ENCODE measurements at regions not wholly inside any gene's neighbourhood (a gene's known extent, or its start where the extent isn't known, plus 50 kb on each side); places are given as distances from the start of the nearest gene placed in this dataset.

- Histone ChIP-seq H3K36me3 (ENCODE audit: control insufficient read depth, insufficient read depth, low read length) (no peaks in the 10 kb centered on the region), H3K9me3 (ENCODE audit: control insufficient read depth, insufficient read depth, low read length) (peaks cover 3% of the 10 kb centered on the region), H3K4me1 (ENCODE audit: control insufficient read depth, insufficient read depth, low read length) (no peaks in the 10 kb centered on the region), H3K27ac (ENCODE audit: low read depth, low read length) (no peak overlapping the region), H3K4me3 (ENCODE audit: low read depth, low read length) (no peak overlapping the region), H3K27me3 (ENCODE audit: control insufficient read depth, insufficient read depth, low read length) (no peaks in the 10 kb centered on the region)
- no peak for DNase-seq (ENCODE audit: low read depth in 4 of 6, low spot score in 6 of 6)
- 83% methylated on average over 1 of the region's 2 CpGs for WGBS (ENCODE audit: insufficient coverage)
Measured at GRCh38 chr4:129583868-129584267, 487.9 kb downstream of the C4orf33 start.

GRCh38 chr4:129598582-129598981, 502.6 kb downstream of the C4orf33 start:
- H3K27ac ChIP-seq (ENCODE audit: low read depth, low read length): no peak overlapping the region
- no peaks in the 10 kb centered on the region for H3K36me3 ChIP-seq (ENCODE audit: control insufficient read depth, insufficient read depth, low read length)
- H3K4me3 ChIP-seq (ENCODE audit: low read depth, low read length): no peak overlapping the region
- DNase-seq (ENCODE audit: low read depth in 4 of 6, low spot score in 6 of 6): no peak
- no peaks in the 10 kb centered on the region for H3K27me3 ChIP-seq (ENCODE audit: control insufficient read depth, insufficient read depth, low read length)
- H3K4me1 ChIP-seq (ENCODE audit: control insufficient read depth, insufficient read depth, low read length): no peaks in the 10 kb centered on the region
- peaks cover 6% of the 10 kb centered on the region for H3K9me3 ChIP-seq (ENCODE audit: control insufficient read depth, insufficient read depth, low read length)

GRCh38 chr4:129600898-129601297, 504.9 kb downstream of the C4orf33 start:
- Histone ChIP-seq H3K9me3 (ENCODE audit: control insufficient read depth, insufficient read depth, low read length) (no peaks in the 10 kb centered on the region), H3K27me3 (ENCODE audit: control insufficient read depth, insufficient read depth, low read length) (no peaks in the 10 kb centered on the region), H3K4me1 (ENCODE audit: control insufficient read depth, insufficient read depth, low read length) (no peaks in the 10 kb centered on the region), H3K36me3 (ENCODE audit: control insufficient read depth, insufficient read depth, low read length) (no peaks in the 10 kb centered on the region), H3K4me3 (ENCODE audit: low read depth, low read length) (no peak overlapping the region), H3K27ac (ENCODE audit: low read depth, low read length) (no peak overlapping the region)
- no peak for DNase-seq (ENCODE audit: low read depth in 4 of 6, low spot score in 6 of 6)
- 100% methylated on average over 3 of the region's 5 CpGs for WGBS (ENCODE audit: insufficient coverage)

- Histone ChIP-seq H3K36me3 (ENCODE audit: control insufficient read depth, insufficient read depth, low read length) (no peaks in the 10 kb centered on the region), H3K27me3 (ENCODE audit: control insufficient read depth, insufficient read depth, low read length) (no peaks in the 10 kb centered on the region), H3K27ac (ENCODE audit: low read depth, low read length) (no peak overlapping the region), H3K9me3 (ENCODE audit: control insufficient read depth, insufficient read depth, low read length) (no peaks in the 10 kb centered on the region), H3K4me1 (ENCODE audit: control insufficient read depth, insufficient read depth, low read length) (no peaks in the 10 kb centered on the region), H3K4me3 (ENCODE audit: low read depth, low read length) (no peak overlapping the region)
- WGBS (ENCODE audit: insufficient coverage): 80% methylated on average over 1 of the region's 1 CpG
- DNase-seq (ENCODE audit: low read depth in 4 of 6, low spot score in 6 of 6): no peak
Measured at GRCh38 chr4:129602447-129602846, 506.5 kb downstream of the C4orf33 start.

DNA sequence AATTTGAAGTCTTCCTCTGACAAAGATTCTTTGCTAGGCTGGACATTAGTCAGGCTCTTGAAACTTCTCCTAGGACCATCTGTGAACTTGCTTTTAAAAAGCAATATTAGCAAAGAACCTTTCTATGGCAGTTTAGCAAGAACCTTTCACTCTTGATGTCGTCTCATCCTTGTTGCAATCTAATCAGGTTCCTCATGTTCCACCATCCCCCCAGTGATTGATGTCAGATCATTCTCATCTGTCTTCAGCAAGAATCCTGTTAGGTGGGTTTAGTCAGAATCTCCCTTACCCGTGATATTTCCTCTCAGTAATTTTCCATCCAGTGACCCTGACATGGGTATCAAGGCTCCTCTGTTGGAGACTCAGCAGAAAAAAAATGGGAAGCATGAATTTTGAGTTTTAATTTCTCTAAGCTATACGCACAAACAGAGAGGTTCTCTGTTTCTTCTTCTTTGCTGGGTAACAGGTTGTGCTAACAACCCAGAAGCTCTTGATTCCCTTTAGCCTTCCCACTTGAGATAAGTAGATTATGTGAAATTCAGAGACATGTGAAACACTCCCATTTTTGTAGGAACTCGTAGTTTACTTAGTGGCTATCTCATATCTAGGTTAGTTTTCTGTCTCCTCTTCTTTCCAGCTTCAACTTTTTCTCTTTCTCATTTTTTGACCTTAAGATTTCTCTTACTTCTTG, 507.4 kb downstream of the C4orf33 start:
- Histone ChIP-seq H3K4me3 (ENCODE audit: low read depth, low read length) (no peak overlapping the region), H3K9me3 (ENCODE audit: control insufficient read depth, insufficient read depth, low read length) (no peaks in the 10 kb centered on the region), H3K27ac (ENCODE audit: low read depth, low read length) (no peak overlapping the region), H3K27me3 (ENCODE audit: control insufficient read depth, insufficient read depth, low read length) (no peaks in the 10 kb centered on the region), H3K36me3 (ENCODE audit: control insufficient read depth, insufficient read depth, low read length) (no peaks in the 10 kb centered on the region), H3K4me1 (ENCODE audit: control insufficient read depth, insufficient read depth, low read length) (no peaks in the 10 kb centered on the region)
- no peak for DNase-seq (ENCODE audit: low read depth in 4 of 6, low spot score in 6 of 6)
- no CpG with 5 or more reads among the region's 4 CpGs for WGBS (ENCODE audit: insufficient coverage)

- no peak overlapping the region for H3K27ac ChIP-seq (ENCODE audit: low read depth, low read length)
- no peaks in the 10 kb centered on the region for H3K9me3 ChIP-seq (ENCODE audit: control insufficient read depth, insufficient read depth, low read length)
- 80% methylated on average over 1 of the region's 1 CpG for WGBS (ENCODE audit: insufficient coverage)
- no peaks in the 10 kb centered on the region for H3K4me1 ChIP-seq (ENCODE audit: control insufficient read depth, insufficient read depth, low read length)
- DNase-seq (ENCODE audit: low read depth in 4 of 6, low spot score in 6 of 6): peak in 2 of 6 donors; percentile 3 to 27
- no peaks in the 10 kb centered on the region for H3K36me3 ChIP-seq (ENCODE audit: control insufficient read depth, insufficient read depth, low read length)
- H3K4me3 ChIP-seq (ENCODE audit: low read depth, low read length): no peak overlapping the region
- H3K27me3 ChIP-seq (ENCODE audit: control insufficient read depth, insufficient read depth, low read length): no peaks in the 10 kb centered on the region
Measured at GRCh38 chr4:129604632-129605255, 508.8 kb downstream of the C4orf33 start.

DNA sequence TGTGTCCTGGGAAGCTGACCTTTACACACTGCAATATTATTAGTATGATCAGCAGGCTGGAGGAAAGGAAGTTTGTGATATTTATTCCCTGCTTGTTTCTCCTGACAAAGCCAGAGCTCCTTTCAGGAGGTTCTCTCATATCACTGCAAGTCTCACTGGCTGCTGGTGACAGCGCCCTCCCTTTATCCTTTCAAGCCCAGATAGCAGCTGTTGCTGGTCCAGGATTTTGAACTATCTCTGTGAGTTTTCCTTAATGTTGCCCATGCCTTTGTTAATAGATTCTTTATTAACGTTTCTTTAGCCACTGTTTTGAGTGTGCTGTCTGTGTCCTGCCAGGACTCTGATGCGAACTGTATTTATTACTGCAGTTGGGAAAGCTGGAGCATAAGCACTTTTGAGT, 518.7 kb downstream of the C4orf33 start:
- Histone ChIP-seq H3K9me3 (ENCODE audit: control insufficient read depth, insufficient read depth, low read length) (no peaks in the 10 kb centered on the region), H3K27ac (ENCODE audit: low read depth, low read length) (no peak overlapping the region), H3K4me3 (ENCODE audit: low read depth, low read length) (no peak overlapping the region), H3K36me3 (ENCODE audit: control insufficient read depth, insufficient read depth, low read length) (no peaks in the 10 kb centered on the region), H3K4me1 (ENCODE audit: control insufficient read depth, insufficient read depth, low read length) (no peaks in the 10 kb centered on the region), H3K27me3 (ENCODE audit: control insufficient read depth, insufficient read depth, low read length) (no peaks in the 10 kb centered on the region)
- peak in 2 of 6 donors; percentile 8 to 36 for DNase-seq (ENCODE audit: low read depth in 4 of 6, low spot score in 6 of 6)
- WGBS (ENCODE audit: insufficient coverage): 40% methylated on average over 1 of the region's 3 CpGs

DNA sequence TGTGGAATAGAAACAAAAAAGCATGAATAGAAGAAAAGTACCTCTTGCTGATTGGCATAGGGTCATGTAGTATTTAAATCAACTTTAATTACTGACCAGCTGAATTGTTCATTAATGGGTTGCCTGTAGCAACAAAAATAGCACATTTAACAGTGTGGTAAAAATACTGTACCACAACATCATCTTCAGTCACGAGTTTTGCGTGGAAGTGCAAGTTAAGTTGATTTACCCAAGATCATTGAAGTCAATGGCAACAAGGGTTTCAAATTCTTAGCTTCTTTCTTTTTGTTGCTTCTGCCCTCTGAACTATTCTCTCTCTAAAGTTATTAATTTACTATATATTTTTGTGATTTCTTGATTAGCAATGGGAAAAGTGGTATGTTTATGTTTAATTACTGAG, 526.6 kb downstream of the C4orf33 start:
- DNase-seq (ENCODE audit: low read depth in 4 of 6, low spot score in 6 of 6): no peak
- Histone ChIP-seq H3K4me1 (ENCODE audit: control insufficient read depth, insufficient read depth, low read length) (no peaks in the 10 kb centered on the region), H3K9me3 (ENCODE audit: control insufficient read depth, insufficient read depth, low read length) (no peaks in the 10 kb centered on the region), H3K27ac (ENCODE audit: low read depth, low read length) (no peak overlapping the region), H3K27me3 (ENCODE audit: control insufficient read depth, insufficient read depth, low read length) (no peaks in the 10 kb centered on the region), H3K4me3 (ENCODE audit: low read depth, low read length) (no peak overlapping the region), H3K36me3 (ENCODE audit: control insufficient read depth, insufficient read depth, low read length) (no peaks in the 10 kb centered on the region)
- WGBS (ENCODE audit: insufficient coverage): no CpG with 5 or more reads among the region's 2 CpGs

- Histone ChIP-seq H3K27me3 (ENCODE audit: control insufficient read depth, insufficient read depth, low read length) (no peaks in the 10 kb centered on the region), H3K36me3 (ENCODE audit: control insufficient read depth, insufficient read depth, low read length) (no peaks in the 10 kb centered on the region), H3K4me1 (ENCODE audit: control insufficient read depth, insufficient read depth, low read length) (no peaks in the 10 kb centered on the region), H3K9me3 (ENCODE audit: control insufficient read depth, insufficient read depth, low read length) (no peaks in the 10 kb centered on the region), H3K4me3 (ENCODE audit: low read depth, low read length) (no peak overlapping the region), H3K27ac (ENCODE audit: low read depth, low read length) (no peak overlapping the region)
- 67% methylated on average over 1 of the region's 4 CpGs for WGBS (ENCODE audit: insufficient coverage)
- DNase-seq (ENCODE audit: low read depth in 4 of 6, low spot score in 6 of 6): peak in 2 of 6 donors; percentile 8 to 73
Measured at GRCh38 chr4:129623233-129623875, 527.4 kb downstream of the C4orf33 start.

- Histone ChIP-seq H3K27ac (ENCODE audit: low read depth, low read length) (no peak overlapping the region), H3K27me3 (ENCODE audit: control insufficient read depth, insufficient read depth, low read length) (no peaks in the 10 kb centered on the region), H3K9me3 (ENCODE audit: control insufficient read depth, insufficient read depth, low read length) (no peaks in the 10 kb centered on the region), H3K4me3 (ENCODE audit: low read depth, low read length) (no peak overlapping the region), H3K4me1 (ENCODE audit: control insufficient read depth, insufficient read depth, low read length) (no peaks in the 10 kb centered on the region), H3K36me3 (ENCODE audit: control insufficient read depth, insufficient read depth, low read length) (no peaks in the 10 kb centered on the region)
- DNase-seq (ENCODE audit: low read depth in 4 of 6, low spot score in 6 of 6): peak in 5 of 6 donors; percentile 4 to 50 (median 20)
- 37% methylated on average over 3 of the region's 5 CpGs for WGBS (ENCODE audit: insufficient coverage)
Measured at GRCh38 chr4:129641179-129641578, 545.2 kb downstream of the C4orf33 start.

All from spinal cord (tissue), 9 donors.